ENCODE measurements at regions not wholly inside any gene's neighbourhood (a gene's known extent, or its start where the extent isn't known, plus 50 kb on each side); places are given as distances from the start of the nearest gene placed in this dataset.

- TF ChIP-seq CTCF (conservative IDR thresholded peaks at IDR 0.05 in 1 of 2, IDR thresholded peaks at IDR 0.05 in 1 of 2; ENCODE audit: extremely low read depth in 1 of 2, insufficient read depth in 1 of 2, low read depth in 1 of 2, low read length in 2 of 2) (no peak), EZH2 (IDR thresholded peaks at IDR 0.05; ENCODE audit: borderline replicate concordance, low read length) (no peak)
Measured at GRCh38 chr13:74024856-74025255, 109.3 kb downstream of the KLF12 start.

Data from mammary epithelial cell (primary cell).